Epithelial cell of proximal tubule (primary cell): ENCODE measurements at regions not wholly inside any gene's neighbourhood (a gene's known extent, or its start where the extent isn't known, plus 50 kb on each side); places are given as distances from the start of the nearest gene placed in this dataset.

Source experiments
- DNase-seq: peaks from one replicate; pipeline ENCODE4 v3.0.0-alpha.2; 2011; ENCODE audit warnings: low read depth
- H3K4me3 ChIP-seq: 2 replicates; pipeline ENCODE4 v1.5.1; 2011; ENCODE audit warnings: low read depth, mild to moderate bottlenecking, low read length
- CTCF ChIP-seq: conservative IDR thresholded peaks from 2 replicates; pipeline ENCODE4 v1.5.1; 2012; ENCODE audit warnings: low read depth, mild to moderate bottlenecking, low read length

DNA sequence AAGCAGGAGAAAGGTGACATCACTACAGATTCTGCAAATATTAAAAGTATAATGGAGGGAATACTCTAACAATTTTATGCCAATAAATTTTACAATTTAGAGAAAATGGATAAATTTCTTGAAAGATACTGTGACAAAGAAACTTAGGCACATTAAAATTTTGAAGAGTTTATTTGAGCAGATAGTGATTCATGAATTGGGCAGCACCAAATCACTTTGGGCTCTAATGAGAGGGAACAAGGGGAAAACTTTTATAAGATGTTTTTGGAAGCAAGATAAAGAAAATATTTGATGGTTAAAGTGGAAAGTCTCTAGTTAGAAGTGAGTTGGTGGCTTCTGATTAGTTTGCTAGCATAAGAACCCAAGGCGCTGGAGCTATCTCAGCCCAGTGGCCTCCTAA, 55.2 kb upstream of the FMN2 start:
- no peak for TF ChIP-seq CTCF
- H3K4me3 ChIP-seq = no peak overlapping the region
- DNase-seq = no peak
